H1 (cell line): ENCODE measurements at regions not wholly inside any gene's neighbourhood (a gene's known extent, or its start where the extent isn't known, plus 50 kb on each side); places are given as distances from the start of the nearest gene placed in this dataset.

ENCODE experiments used
- CTCF ChIA-PET: fragments of 300-600 bp; sonication (Branson Sonifier 250); formaldehyde crosslinking; loops from one replicate; lab custom pipeline; 2021; ENCODE audit not compliant: partially characterized antibody; lab: Charles Lee
- POLR2A ChIA-PET: fragments of 300-600 bp; sonication (Branson Sonifier 250); formaldehyde crosslinking; loops from one replicate; lab custom pipeline; 2021; ENCODE audit warnings: inconsistent platforms; ENCODE audit not compliant: partially characterized antibody; lab: Charles Lee
- DNase-seq, 2 experiments: peaks; one replicate each; pipeline versions ENCODE4 v3.0.0 to v3.0.0-alpha.2; 2010 to 2022; ENCODE audit warnings: low spot score in 2 of 2, low read depth in 1 of 2, mixed read lengths in 1 of 2
- FAIRE-seq: peaks from 2 replicates; lab custom pipeline; 2011; peaks lifted over from hg19 to GRCh38; lab: Jason Lieb, UNC
- H2AFZ ChIP-seq: 2 replicates; pipeline ENCODE4 v1.8.1; 2012; ENCODE audit warnings: low read length, inconsistent platforms
- H2AK5ac ChIP-seq: 2 replicates; pipeline ENCODE4 v1.6.1; 2013; ENCODE audit warnings: low read depth, low read length
- H2BK120ac ChIP-seq: replicated peaks from 2 replicates; pipeline ENCODE3; 2013; ENCODE audit warnings: low read depth, low read length, inconsistent platforms
- H2BK12ac ChIP-seq: 2 replicates; pipeline ENCODE4 v1.6.1; 2013; ENCODE audit warnings: low read depth, low read length
- H2BK15ac ChIP-seq: 2 replicates; pipeline ENCODE4 v1.6.1; 2013; ENCODE audit warnings: low read length
- H2BK20ac ChIP-seq: 2 replicates; pipeline ENCODE4 v1.6.1; 2013; ENCODE audit warnings: low read length
- H2BK5ac ChIP-seq: 2 replicates; pipeline ENCODE4 v1.6.1; 2013; ENCODE audit warnings: low read depth, low read length
- H3K14ac ChIP-seq: 2 replicates; pipeline ENCODE4 v1.6.1; 2013; ENCODE audit warnings: inconsistent platforms; ENCODE audit not compliant: insufficient read length
- H3K18ac ChIP-seq: 2 replicates; pipeline ENCODE4 v1.6.1; 2013; ENCODE audit warnings: low read length; ENCODE audit errors: extremely low read depth
- H3K23ac ChIP-seq: 2 replicates; pipeline ENCODE4 v1.6.1; 2013; ENCODE audit warnings: inconsistent platforms; ENCODE audit not compliant: insufficient read length
- H3K23me2 ChIP-seq: 2 replicates; pipeline ENCODE4 v1.6.1; 2013; ENCODE audit warnings: low read depth, low read length
- H3K27ac ChIP-seq: 2 replicates; pipeline ENCODE4 v1.6.1; 2011; ENCODE audit warnings: low read depth, low read length, inconsistent platforms
- H3K27me3 ChIP-seq, 4 experiments: replicated peaks in 1 of 4; 1 replicate in 1 of 4; 2 replicates in 3 of 4; pipeline versions ENCODE4 v1.6.1 to v1.8.1; 2011 to 2013; ENCODE audit warnings: low read length in 3 of 4, mild to moderate bottlenecking in 3 of 4, inconsistent platforms in 2 of 4, mixed read lengths in 2 of 4, moderate library complexity in 1 of 4; ENCODE audit not compliant: control insufficient read depth in 3 of 4, insufficient read depth in 3 of 4; ENCODE audit errors: extremely low read depth in 1 of 4
- H3K36me3 ChIP-seq, 4 experiments: 2 replicates each; pipeline versions ENCODE4 v1.6.1 to v1.8.1; 2011 to 2013; ENCODE audit warnings: mild to moderate bottlenecking in 4 of 4, low read length in 3 of 4, moderate library complexity in 2 of 4, control low read depth in 1 of 4, inconsistent platforms in 1 of 4; ENCODE audit not compliant: insufficient read depth in 4 of 4, control insufficient read depth in 2 of 4
- H3K4ac ChIP-seq: replicated peaks from 2 replicates; pipeline ENCODE3; 2013; ENCODE audit warnings: low read length, low read depth, mixed read lengths, inconsistent platforms; ENCODE audit not compliant: insufficient read length
- H3K4me1 ChIP-seq, 4 experiments: replicated peaks in 1 of 4; 1 replicate in 1 of 4; 2 replicates in 3 of 4; pipeline versions ENCODE4 v1.6.1 to v1.8.1; 2011 to 2013; ENCODE audit warnings: low read length in 3 of 4, inconsistent platforms in 2 of 4, mixed read lengths in 1 of 4; ENCODE audit not compliant: insufficient read depth in 4 of 4, control insufficient read depth in 3 of 4
- H3K4me2 ChIP-seq, 2 experiments: 2 replicates each; pipeline versions ENCODE4 v1.6.1 to v1.8.1; 2011 to 2013; ENCODE audit warnings: low read depth in 2 of 2, low read length in 2 of 2, control low read depth in 1 of 2, inconsistent platforms in 1 of 2, mild to moderate bottlenecking in 1 of 2; ENCODE audit not compliant: insufficient read depth in 1 of 2
- H3K4me3 ChIP-seq, 4 experiments: fragments of 200-600, 300-600 bp in 1 of 4; sonication (generic), shearing (Covaris generic), sonication (Bioruptor Twin) in 1 of 4; 2 replicates each; pipeline versions ENCODE4 v1.5.1 to v1.8.1; 2011 to 2016; ENCODE audit warnings: low read length in 4 of 4, low read depth in 3 of 4, control low read depth in 2 of 4, inconsistent platforms in 2 of 4, mild to moderate bottlenecking in 2 of 4, mixed read lengths in 1 of 4, moderate library complexity in 1 of 4; ENCODE audit not compliant: insufficient read depth in 2 of 4; ENCODE audit errors: extremely low read depth in 1 of 4
- H3K56ac ChIP-seq: replicated peaks from 2 replicates; pipeline ENCODE3; 2013; ENCODE audit warnings: low read depth, mild to moderate bottlenecking, mixed read lengths, low read length, inconsistent platforms; ENCODE audit not compliant: insufficient read length
- H3K79me1 ChIP-seq: 2 replicates; pipeline ENCODE4 v1.6.1; 2013; ENCODE audit warnings: low read depth, low read length, control low read depth
- H3K79me2 ChIP-seq, 2 experiments: 2 replicates each; pipeline versions ENCODE4 v1.6.1 to v1.8.1; 2012 to 2013; ENCODE audit warnings: low read length in 2 of 2, mild to moderate bottlenecking in 2 of 2, inconsistent platforms in 1 of 2; ENCODE audit not compliant: insufficient read depth in 2 of 2, control insufficient read depth in 1 of 2
- H3K9ac ChIP-seq, 4 experiments: replicated peaks in 1 of 4; 1 replicate in 1 of 4; 2 replicates in 3 of 4; pipeline versions ENCODE4 v1.6.1 to v1.8.1; 2011 to 2013; ENCODE audit warnings: low read depth in 3 of 4, low read length in 3 of 4, control low read depth in 2 of 4, mild to moderate bottlenecking in 2 of 4, moderate library complexity in 2 of 4, inconsistent platforms in 1 of 4; ENCODE audit errors: extremely low read depth in 1 of 4
- H3K9me3 ChIP-seq, 2 experiments: 2 replicates each; pipeline versions ENCODE4 v1.6.1 to v1.8.1; 2012 to 2013; ENCODE audit warnings: mild to moderate bottlenecking in 2 of 2, moderate library complexity in 2 of 2, control low read depth in 1 of 2, inconsistent platforms in 1 of 2, low read depth in 1 of 2, low read length in 1 of 2, mixed read lengths in 1 of 2; ENCODE audit not compliant: insufficient read depth in 2 of 2
- H4K20me1 ChIP-seq, 2 experiments: replicated peaks in 1 of 2; 2 replicates each; pipeline versions ENCODE3 to v1.8.1; 2011 to 2013; ENCODE audit warnings: inconsistent platforms in 2 of 2, low read length in 2 of 2, mild to moderate bottlenecking in 1 of 2; ENCODE audit not compliant: insufficient read depth in 2 of 2, control insufficient read depth in 1 of 2
- H4K5ac ChIP-seq: 2 replicates; pipeline ENCODE4 v1.6.1; 2013; ENCODE audit warnings: low read length, low read depth, mixed read lengths, inconsistent platforms; ENCODE audit not compliant: insufficient read length
- H4K8ac ChIP-seq: 2 replicates; pipeline ENCODE4 v1.8.0; 2013; ENCODE audit warnings: mild to moderate bottlenecking, moderate library complexity, low read length, inconsistent platforms; ENCODE audit not compliant: insufficient read depth; ENCODE audit errors: extremely low read depth
- H4K91ac ChIP-seq: replicated peaks from 2 replicates; pipeline ENCODE3; 2013; ENCODE audit warnings: low read length, mixed read lengths, inconsistent platforms; ENCODE audit not compliant: insufficient read length
- EZH2 ChIP-seq: fragments of 200-600 bp; sonication (generic); IDR thresholded peaks from 2 replicates; pipeline ENCODE4 v1.7.1; 2012; ENCODE audit warnings: low read depth, mild to moderate bottlenecking, moderate library complexity, low read length, inconsistent platforms; ENCODE audit not compliant: severe bottlenecking
- JUN ChIP-seq: IDR thresholded peaks from 2 replicates; pipeline ENCODE4 v1.6.1; 2011; ENCODE audit warnings: low read depth, mild to moderate bottlenecking, improper control_type of control experiment, low read length
- KDM1A ChIP-seq: fragments of 200-600, 300-600 bp; sonication (generic); IDR thresholded peaks from 2 replicates; pipeline ENCODE4 v1.7.1; 2016; ENCODE audit warnings: mild to moderate bottlenecking, low read length, borderline replicate concordance
- KDM5A ChIP-seq: fragments of 200-600 bp; IDR thresholded peaks from 2 replicates; pipeline ENCODE4 v1.7.1; 2012; ENCODE audit warnings: mild to moderate bottlenecking, low read length, inconsistent platforms, mixed read lengths
- MAX ChIP-seq: IDR thresholded peaks from 2 replicates; pipeline ENCODE4 v1.6.1; 2012; ENCODE audit warnings: inconsistent platforms
- NRF1 ChIP-seq: IDR thresholded peaks from 2 replicates; pipeline ENCODE4 v1.6.1; 2011; ENCODE audit warnings: mild to moderate bottlenecking, low read depth, low read length, improper control_type of control experiment
- RAD21 ChIP-seq, 2 experiments: IDR thresholded peaks in 1 of 2; conservative IDR thresholded peaks in 1 of 2; 2 replicates each; pipeline ENCODE4 v1.6.1; 2011; ENCODE audit warnings: low read depth in 2 of 2, low read length in 2 of 2, improper control_type of control experiment in 1 of 2, inconsistent platforms in 1 of 2, mild to moderate bottlenecking in 1 of 2, moderate library complexity in 1 of 2
- RBBP5 ChIP-seq: IDR thresholded peaks from 2 replicates; pipeline ENCODE4 v1.7.1; 2012; ENCODE audit warnings: low read depth, mild to moderate bottlenecking, inconsistent platforms, low read length, moderate library complexity, borderline replicate concordance
- RFX5 ChIP-seq: IDR thresholded peaks from 2 replicates; pipeline ENCODE4 v1.6.1; 2011; ENCODE audit warnings: low read depth, low read length, improper control_type of control experiment, borderline replicate concordance
- RNF2 ChIP-seq: fragments of 200-900, 300-1000 bp; sonication (generic); IDR thresholded peaks from 2 replicates; pipeline ENCODE4 v1.7.1; 2016; ENCODE audit warnings: borderline replicate concordance, low read depth, mild to moderate bottlenecking, antibody characterized with exemption, low read length; ENCODE audit not compliant: poor library complexity, severe bottlenecking; ENCODE audit errors: missing control alignments
- SIRT6 ChIP-seq: IDR thresholded peaks from one replicate; pipeline ENCODE4 v1.7.1; 2012; ENCODE audit warnings: low read length, inconsistent platforms
- SP2 ChIP-seq: IDR thresholded peaks from 2 replicates; pipeline ENCODE4 v1.6.1; 2012; ENCODE audit warnings: mild to moderate bottlenecking, low read length, inconsistent platforms
- SUZ12 ChIP-seq: fragments of 200-600 bp; sonication (generic); IDR thresholded peaks from 2 replicates; pipeline ENCODE4 v1.6.1; 2012; ENCODE audit warnings: mild to moderate bottlenecking, inconsistent platforms, low read length, moderate library complexity, mixed read lengths
- TAF1 ChIP-seq: IDR thresholded peaks from 2 replicates; pipeline ENCODE4 v1.6.1; 2011; ENCODE audit warnings: mild to moderate bottlenecking, low read depth, low read length
- TEAD4 ChIP-seq: IDR thresholded peaks from 2 replicates; pipeline ENCODE4 v1.6.1; 2012; ENCODE audit warnings: low read depth, low read length, inconsistent platforms, mixed read lengths
- WGBS, 2 experiments: shearing (Covaris generic) in 1 of 2; methylation state at CpG; one replicate each; pipeline versions ENCODE4 v1.1.6 to v1.1.7; 2013 to 2015; ENCODE audit warnings: low lambda C conversion rate in 2 of 2, mixed read lengths in 2 of 2, inconsistent platforms in 1 of 2, low coverage in 1 of 2, missing lambda C conversion rate in 1 of 2; ENCODE audit not compliant: insufficient replicate concordance in 2 of 2, insufficient coverage in 1 of 2, insufficient read length in 1 of 2; ENCODE audit errors: extremely low coverage in 1 of 2, missing lambda C conversion rate in 1 of 2; 5-methylcytosine and 5-hydroxymethylcytosine counted together

GRCh38 chr12:91836696-91837095 lies 308.9 kb downstream of the BTG1 start:
- H3K56ac ChIP-seq, result no peak overlapping the region
- H3K18ac ChIP-seq, result no peak overlapping the region
- H3K27me3 ChIP-seq, result no peaks in the 10 kb centered on the region
- no peak overlapping the region for H3K4me3 ChIP-seq
- no peak overlapping the region for H2BK120ac ChIP-seq
- no peak overlapping the region for H2BK5ac ChIP-seq
- no peak overlapping the region for H4K91ac ChIP-seq
- no peak for FAIRE-seq
- no peaks in the 10 kb centered on the region for H3K79me1 ChIP-seq
- no peak overlapping the region for H2AFZ ChIP-seq
- H3K4me1 ChIP-seq, result no peaks in the 10 kb centered on the region
- H3K23ac ChIP-seq, result no peak overlapping the region
- H2AK5ac ChIP-seq, result no peak overlapping the region
- no peaks in the 10 kb centered on the region for H3K23me2 ChIP-seq
- ChIA-PET CTCF (no interaction called here), POLR2A (no interaction called here)
- H4K20me1 ChIP-seq, result no peaks in the 10 kb centered on the region
- H3K14ac ChIP-seq, result no peak overlapping the region
- H2BK15ac ChIP-seq, result no peak overlapping the region
- no peak overlapping the region for H3K27ac ChIP-seq
- no peak overlapping the region for H3K4ac ChIP-seq
- H3K79me2 ChIP-seq, result no peaks in the 10 kb centered on the region
- no peak overlapping the region for H4K8ac ChIP-seq
- no peak overlapping the region for H2BK20ac ChIP-seq
- no peak overlapping the region for H3K9ac ChIP-seq
- H2BK12ac ChIP-seq, result no peak overlapping the region
- DNase-seq, result no peak
- H3K36me3 ChIP-seq, result no peaks in the 10 kb centered on the region
- no peak overlapping the region for H4K5ac ChIP-seq
- no peak overlapping the region for H3K4me2 ChIP-seq
- H3K9me3 ChIP-seq, result no peaks in the 10 kb centered on the region
- 100% methylated on average over 1 of the region's 1 CpG; no CpG with 5 or more reads in 1 of the 2 experiments for whole genome bisulfite sequencing, 2 experiments
- no peak for TF ChIP-seq EZH2
- TF ChIP-seq NRF1, result no peak
- TF ChIP-seq SIRT6, result no peak
- TF ChIP-seq TAF1, result no peak
- TF ChIP-seq RFX5, result no peak
- no peak for TF ChIP-seq RNF2
- no peak for TF ChIP-seq RAD21 (IDR thresholded peaks at IDR 0.05 in 1 of 2, conservative IDR thresholded peaks at IDR 0.05 in 1 of 2; ENCODE audit: low read depth in 2 of 2, low read length in 2 of 2)
- TF ChIP-seq MAX, result no peak
- no peak for TF ChIP-seq KDM5A
- no peak for TF ChIP-seq SP2
- TF ChIP-seq TEAD4, result no peak
- no peak for TF ChIP-seq JUN
- TF ChIP-seq RBBP5, result no peak
- TF ChIP-seq SUZ12, result no peak
- no peak for TF ChIP-seq KDM1A
